ENCODE measurements at regions not wholly inside any gene's neighbourhood (a gene's known extent, or its start where the extent isn't known, plus 50 kb on each side); places are given as distances from the start of the nearest gene placed in this dataset.

- Histone ChIP-seq H3K4me3 (ENCODE audit: insufficient read length, low read depth) (no peak overlapping the region), H3K27me3 (ENCODE audit: insufficient read depth, insufficient read length) (no peaks in the 10 kb centered on the region)
- TF ChIP-seq SUZ12 (IDR thresholded peaks at IDR 0.05; ENCODE audit: extremely low read depth, insufficient read depth, insufficient read length) (no peak), YY1 (IDR thresholded peaks at IDR 0.05; ENCODE audit: insufficient read depth, insufficient read length) (no peak), ZNF274 (IDR thresholded peaks at IDR 0.05; ENCODE audit: low read depth, low read length) (no peak)
Measured at GRCh38 chr12:84085046-84085445, 827.6 kb downstream of the SLC6A15 start.

GRCh38 chr12:84079626-84080025, 833.0 kb downstream of the SLC6A15 start:
- no peaks in the 10 kb centered on the region for H3K27me3 ChIP-seq (ENCODE audit: insufficient read depth, insufficient read length)
- H3K9me3 ChIP-seq (ENCODE audit: insufficient read depth, low read length): no peaks in the 10 kb centered on the region
- no peak overlapping the region for H3K9ac ChIP-seq (ENCODE audit: insufficient read length, low read depth)
- TF ChIP-seq ZNF274 (IDR thresholded peaks at IDR 0.05; ENCODE audit: low read depth, low read length) (no peak), YY1 (IDR thresholded peaks at IDR 0.05; ENCODE audit: insufficient read depth, insufficient read length) (no peak), SUZ12 (IDR thresholded peaks at IDR 0.05; ENCODE audit: extremely low read depth, insufficient read depth, insufficient read length) (no peak)
- no peaks in the 10 kb centered on the region for H3K36me3 ChIP-seq (ENCODE audit: insufficient read depth, insufficient read length, low read length)
- no peak overlapping the region for H3K4me3 ChIP-seq (ENCODE audit: insufficient read length, low read depth)
- DNase-seq (ENCODE audit: low read depth, low spot score): no peak
- no peaks in the 10 kb centered on the region for H3K4me1 ChIP-seq (ENCODE audit: insufficient read depth, insufficient read length)

More at GRCh38 chr12:84085046-84085445, 827.6 kb downstream of the SLC6A15 start:
- no peaks in the 10 kb centered on the region for H3K9me3 ChIP-seq (ENCODE audit: insufficient read depth, low read length)
- no peaks in the 10 kb centered on the region for H3K36me3 ChIP-seq (ENCODE audit: insufficient read depth, insufficient read length, low read length)
- no peak for DNase-seq (ENCODE audit: low read depth, low spot score)
- no peak overlapping the region for H3K9ac ChIP-seq (ENCODE audit: insufficient read length, low read depth)
- no peaks in the 10 kb centered on the region for H3K4me1 ChIP-seq (ENCODE audit: insufficient read depth, insufficient read length)

DNA sequence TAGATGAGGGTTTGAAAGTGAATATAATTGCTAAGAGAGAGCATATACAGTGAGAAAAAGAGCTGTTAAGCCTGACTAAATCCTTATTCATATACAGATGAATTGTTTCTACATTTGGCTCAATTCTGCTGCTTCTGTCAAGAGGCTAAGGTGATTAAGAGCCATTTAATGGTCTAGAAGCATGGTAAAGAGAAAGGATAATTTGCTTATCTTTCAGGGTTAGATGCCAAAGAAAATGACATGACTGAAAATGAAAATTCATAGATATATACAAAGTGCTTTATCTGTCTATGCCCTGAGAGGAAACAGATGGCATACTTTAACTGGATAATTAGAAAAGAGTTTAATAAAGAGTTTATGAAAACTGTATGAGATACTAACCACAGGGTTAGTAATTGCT, 834.9 kb downstream of the SLC6A15 start:
- TF ChIP-seq SUZ12 (IDR thresholded peaks at IDR 0.05; ENCODE audit: extremely low read depth, insufficient read depth, insufficient read length) (no peak), ZNF274 (IDR thresholded peaks at IDR 0.05; ENCODE audit: low read depth, low read length) (no peak), YY1 (IDR thresholded peaks at IDR 0.05; ENCODE audit: insufficient read depth, insufficient read length) (no peak)
- no peak overlapping the region for H3K9ac ChIP-seq (ENCODE audit: insufficient read length, low read depth)
- H3K4me3 ChIP-seq (ENCODE audit: insufficient read length, low read depth): no peak overlapping the region
- no peak for DNase-seq (ENCODE audit: low read depth, low spot score)
- H3K4me1 ChIP-seq (ENCODE audit: insufficient read depth, insufficient read length): no peaks in the 10 kb centered on the region
- no peaks in the 10 kb centered on the region for H3K36me3 ChIP-seq (ENCODE audit: insufficient read depth, insufficient read length, low read length)
- H3K9me3 ChIP-seq (ENCODE audit: insufficient read depth, low read length): no peaks in the 10 kb centered on the region
- H3K27me3 ChIP-seq (ENCODE audit: insufficient read depth, insufficient read length): no peaks in the 10 kb centered on the region

DNA sequence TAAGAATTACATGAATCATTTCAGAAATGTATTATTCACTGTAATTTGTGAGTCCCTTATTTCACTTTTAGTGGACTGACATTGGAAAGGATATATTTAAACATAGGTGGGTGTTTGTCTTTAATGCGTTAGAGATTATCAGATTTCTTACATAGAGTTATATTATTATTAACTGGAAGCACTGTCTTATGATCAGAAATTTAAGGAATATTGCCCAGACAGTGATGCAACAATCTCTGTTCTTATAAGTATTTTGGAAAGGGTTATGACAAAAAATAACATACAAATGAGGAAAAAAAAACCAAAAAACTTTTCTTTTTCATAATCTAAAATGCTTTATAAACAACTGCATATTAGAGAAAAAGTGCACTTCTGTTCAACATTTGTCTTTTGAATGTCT, 836.6 kb downstream of the SLC6A15 start:
- no peaks in the 10 kb centered on the region for H3K27me3 ChIP-seq (ENCODE audit: insufficient read depth, insufficient read length)
- no peak overlapping the region for H3K4me3 ChIP-seq (ENCODE audit: insufficient read length, low read depth)
- H3K36me3 ChIP-seq (ENCODE audit: insufficient read depth, insufficient read length, low read length): no peaks in the 10 kb centered on the region
- H3K4me1 ChIP-seq (ENCODE audit: insufficient read depth, insufficient read length): no peaks in the 10 kb centered on the region
- no peak for DNase-seq (ENCODE audit: low read depth, low spot score)
- H3K9ac ChIP-seq (ENCODE audit: insufficient read length, low read depth): no peak overlapping the region
- no peaks in the 10 kb centered on the region for H3K9me3 ChIP-seq (ENCODE audit: insufficient read depth, low read length)
- TF ChIP-seq ZNF274 (IDR thresholded peaks at IDR 0.05; ENCODE audit: low read depth, low read length) (no peak), YY1 (IDR thresholded peaks at IDR 0.05; ENCODE audit: insufficient read depth, insufficient read length) (no peak), SUZ12 (IDR thresholded peaks at IDR 0.05; ENCODE audit: extremely low read depth, insufficient read depth, insufficient read length) (no peak)

DNA sequence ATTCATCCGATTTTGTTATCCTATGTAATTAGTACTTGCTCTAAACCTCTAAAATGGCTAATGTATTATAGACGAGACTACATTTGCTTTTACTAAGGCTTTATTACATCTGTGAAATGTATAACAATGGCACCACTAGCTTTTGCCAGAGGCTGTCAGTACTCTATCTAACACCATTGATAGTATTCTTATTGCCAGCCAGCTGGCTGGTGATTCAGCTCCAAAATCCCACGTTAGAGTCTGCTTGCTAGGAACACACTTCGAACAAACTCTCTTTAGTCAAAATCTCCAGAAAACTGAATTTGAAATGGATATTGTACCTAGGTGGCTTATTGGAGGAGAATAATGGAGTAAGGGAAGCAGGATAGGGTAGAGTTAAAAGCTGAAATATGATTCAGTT, 839.2 kb downstream of the SLC6A15 start:
- H3K9me3 ChIP-seq (ENCODE audit: insufficient read depth, low read length): no peaks in the 10 kb centered on the region
- no peaks in the 10 kb centered on the region for H3K36me3 ChIP-seq (ENCODE audit: insufficient read depth, insufficient read length, low read length)
- H3K4me1 ChIP-seq (ENCODE audit: insufficient read depth, insufficient read length): no peaks in the 10 kb centered on the region
- H3K4me3 ChIP-seq (ENCODE audit: insufficient read length, low read depth): no peak overlapping the region
- no peaks in the 10 kb centered on the region for H3K27me3 ChIP-seq (ENCODE audit: insufficient read depth, insufficient read length)
- H3K9ac ChIP-seq (ENCODE audit: insufficient read length, low read depth): no peak overlapping the region
- no peak for TF ChIP-seq SUZ12 (IDR thresholded peaks at IDR 0.05; ENCODE audit: extremely low read depth, insufficient read depth, insufficient read length)
- DNase-seq (ENCODE audit: low read depth, low spot score): no peak

- Histone ChIP-seq H3K9ac (ENCODE audit: insufficient read length, low read depth) (no peak overlapping the region), H3K27me3 (ENCODE audit: insufficient read depth, insufficient read length) (no peaks in the 10 kb centered on the region), H3K4me1 (ENCODE audit: insufficient read depth, insufficient read length) (no peaks in the 10 kb centered on the region), H3K4me3 (ENCODE audit: insufficient read length, low read depth) (no peak overlapping the region), H3K36me3 (ENCODE audit: insufficient read depth, insufficient read length, low read length) (no peaks in the 10 kb centered on the region), H3K9me3 (ENCODE audit: insufficient read depth, low read length) (no peaks in the 10 kb centered on the region)
- DNase-seq (ENCODE audit: low read depth, low spot score): no peak
- TF ChIP-seq ZNF274 (IDR thresholded peaks at IDR 0.05; ENCODE audit: low read depth, low read length): no peak
- no peak for TF ChIP-seq SUZ12 (IDR thresholded peaks at IDR 0.05; ENCODE audit: extremely low read depth, insufficient read depth, insufficient read length)
- TF ChIP-seq YY1 (IDR thresholded peaks at IDR 0.05; ENCODE audit: insufficient read depth, insufficient read length): no peak
Measured at GRCh38 chr12:84072961-84073360, 839.6 kb downstream of the SLC6A15 start.

- no peaks in the 10 kb centered on the region for H3K36me3 ChIP-seq (ENCODE audit: insufficient read depth, insufficient read length, low read length)
- DNase-seq (ENCODE audit: low read depth, low spot score): no peak
- no peaks in the 10 kb centered on the region for H3K4me1 ChIP-seq (ENCODE audit: insufficient read depth, insufficient read length)
- H3K9me3 ChIP-seq (ENCODE audit: insufficient read depth, low read length): no peaks in the 10 kb centered on the region
- H3K4me3 ChIP-seq (ENCODE audit: insufficient read length, low read depth): no peak overlapping the region
- TF ChIP-seq SUZ12 (IDR thresholded peaks at IDR 0.05; ENCODE audit: extremely low read depth, insufficient read depth, insufficient read length) (no peak), ZNF274 (IDR thresholded peaks at IDR 0.05; ENCODE audit: low read depth, low read length) (no peak), YY1 (IDR thresholded peaks at IDR 0.05; ENCODE audit: insufficient read depth, insufficient read length) (no peak)
- H3K9ac ChIP-seq (ENCODE audit: insufficient read length, low read depth): no peak overlapping the region
- no peaks in the 10 kb centered on the region for H3K27me3 ChIP-seq (ENCODE audit: insufficient read depth, insufficient read length)
Measured at GRCh38 chr12:84070292-84070691, 842.3 kb downstream of the SLC6A15 start.

GRCh38 chr12:84069699-84070098, 842.9 kb downstream of the SLC6A15 start:
- no peaks in the 10 kb centered on the region for H3K27me3 ChIP-seq (ENCODE audit: insufficient read depth, insufficient read length)
- TF ChIP-seq SUZ12 (IDR thresholded peaks at IDR 0.05; ENCODE audit: extremely low read depth, insufficient read depth, insufficient read length): no peak
- TF ChIP-seq YY1 (IDR thresholded peaks at IDR 0.05; ENCODE audit: insufficient read depth, insufficient read length): no peak
- TF ChIP-seq ZNF274 (IDR thresholded peaks at IDR 0.05; ENCODE audit: low read depth, low read length): no peak
- no peak for DNase-seq (ENCODE audit: low read depth, low spot score)
- no peak overlapping the region for H3K4me3 ChIP-seq (ENCODE audit: insufficient read length, low read depth)
- no peaks in the 10 kb centered on the region for H3K4me1 ChIP-seq (ENCODE audit: insufficient read depth, insufficient read length)
- H3K9ac ChIP-seq (ENCODE audit: insufficient read length, low read depth): no peak overlapping the region
- no peaks in the 10 kb centered on the region for H3K36me3 ChIP-seq (ENCODE audit: insufficient read depth, insufficient read length, low read length)
- no peaks in the 10 kb centered on the region for H3K9me3 ChIP-seq (ENCODE audit: insufficient read depth, low read length)
